ENCODE measurements at regions not wholly inside any gene's neighbourhood (a gene's known extent, or its start where the extent isn't known, plus 50 kb on each side); places are given as distances from the start of the nearest gene placed in this dataset.

DNA sequence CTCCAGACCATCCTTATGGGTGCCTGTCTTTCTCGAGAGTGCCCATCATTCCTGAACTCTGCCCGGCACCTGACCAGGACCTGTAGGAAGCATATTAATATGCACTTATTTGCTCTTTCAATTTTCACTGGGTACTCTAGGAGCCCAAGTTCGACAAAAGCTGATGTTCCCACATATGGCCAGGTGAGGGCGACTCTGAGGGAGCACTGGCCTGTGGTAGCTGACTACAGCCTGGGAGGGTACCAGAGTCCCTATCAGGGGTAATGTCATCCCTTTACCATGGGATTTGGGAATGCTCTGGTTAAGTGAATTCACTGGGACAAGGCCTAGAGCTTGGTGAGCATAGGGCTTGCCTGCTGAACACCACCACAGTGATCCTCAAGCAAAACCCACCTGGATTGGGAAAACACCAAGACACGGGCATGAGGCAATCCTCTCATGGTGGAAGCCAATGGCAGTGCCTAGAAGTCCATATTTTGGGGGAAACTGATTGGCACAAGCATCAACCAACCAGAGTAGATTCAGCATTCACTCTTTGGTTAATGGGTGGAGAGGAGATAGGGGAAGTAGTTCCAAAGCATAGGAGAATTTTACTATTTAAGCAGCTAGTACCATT is 112.2 kb downstream of the MTX3 start:
- Histone ChIP-seq H3K4me3 (no peak overlapping the region), H3K27ac (no peak overlapping the region)
- TF ChIP-seq CTCF (IDR thresholded peaks at IDR 0.05): no peak
- no peak for DNase-seq (ENCODE audit: low spot score)

DNA sequence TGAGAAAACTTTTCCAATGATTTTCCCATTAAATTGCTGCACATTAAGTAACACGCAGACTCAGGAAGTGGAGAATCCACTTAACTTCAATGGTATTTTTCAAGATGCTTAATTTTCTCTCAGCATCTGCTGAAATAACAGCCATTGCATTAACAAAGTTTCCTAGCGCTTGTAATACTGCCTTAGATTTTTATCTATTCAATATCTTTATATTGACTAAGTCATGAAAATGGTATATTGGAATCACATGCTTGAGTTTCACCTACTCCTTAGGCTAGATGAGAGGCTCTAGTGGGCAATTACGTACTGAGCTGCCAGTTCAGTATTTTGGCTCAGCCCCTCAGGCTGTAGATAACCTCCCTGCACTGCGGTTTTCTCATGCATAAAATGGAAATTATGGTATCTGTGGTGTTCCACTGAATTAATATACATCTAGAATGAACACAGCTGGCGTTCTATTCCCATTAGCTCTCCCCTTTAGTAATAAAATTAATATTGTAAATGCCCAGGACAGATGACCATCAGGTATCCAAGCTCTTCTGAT is 112.9 kb downstream of the MTX3 start:
- no peak overlapping the region for H3K4me3 ChIP-seq

DNA sequence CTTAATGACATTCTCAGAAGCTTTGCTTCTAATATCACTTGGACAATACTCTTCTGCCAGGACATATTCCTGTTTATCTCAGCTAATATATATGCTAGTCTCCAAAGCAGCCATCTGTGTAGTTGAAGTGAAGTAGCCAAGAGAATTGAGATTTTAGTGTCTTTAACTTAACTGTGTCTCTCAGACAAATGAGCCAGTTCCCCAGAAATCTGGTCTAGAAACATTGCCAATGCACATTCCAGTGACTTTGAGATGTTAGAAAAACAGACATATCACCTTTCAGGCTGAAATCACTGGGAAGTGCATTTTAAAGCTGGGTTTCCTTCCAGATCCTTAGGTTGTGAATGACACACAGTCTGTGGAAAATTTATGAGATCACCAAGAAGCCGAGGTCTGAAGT is 114.6 kb downstream of the MTX3 start:
- TF ChIP-seq CTCF (IDR thresholded peaks at IDR 0.05): no peak
- no peak overlapping the region for H3K27ac ChIP-seq
- H3K4me3 ChIP-seq: no peak overlapping the region
- DNase-seq (ENCODE audit: low spot score): no peak

More for the DNA sequence above, 112.9 kb downstream of the MTX3 start:
- TF ChIP-seq CTCF (IDR thresholded peaks at IDR 0.05): no peak
- H3K27ac ChIP-seq: no peak overlapping the region
- DNase-seq (ENCODE audit: low spot score): no peak

DNA sequence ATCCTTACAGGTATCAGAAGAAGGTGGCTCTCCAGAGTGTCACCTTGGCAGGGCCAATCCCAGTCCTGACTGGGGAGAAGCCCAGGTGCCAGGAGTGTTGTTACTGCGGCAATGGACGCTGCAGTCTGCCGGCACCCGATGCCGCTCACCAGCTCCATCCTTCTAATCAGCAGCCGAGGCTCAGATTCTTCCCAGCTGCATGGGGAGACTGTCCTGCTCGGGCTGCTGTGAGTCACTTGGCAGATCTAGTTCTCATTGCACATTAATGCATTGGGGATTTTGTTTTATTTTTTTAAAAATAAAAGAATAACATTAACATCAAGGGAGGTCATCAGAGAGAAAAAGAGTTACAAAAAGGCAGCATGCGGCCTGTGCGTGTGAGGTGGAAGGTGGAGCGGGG is 115.8 kb downstream of the MTX3 start:
- no peak for TF ChIP-seq CTCF (IDR thresholded peaks at IDR 0.05)
- DNase-seq (ENCODE audit: low spot score): no peak
- Histone ChIP-seq H3K27ac (no peak overlapping the region), H3K4me3 (no peak overlapping the region)

DNA sequence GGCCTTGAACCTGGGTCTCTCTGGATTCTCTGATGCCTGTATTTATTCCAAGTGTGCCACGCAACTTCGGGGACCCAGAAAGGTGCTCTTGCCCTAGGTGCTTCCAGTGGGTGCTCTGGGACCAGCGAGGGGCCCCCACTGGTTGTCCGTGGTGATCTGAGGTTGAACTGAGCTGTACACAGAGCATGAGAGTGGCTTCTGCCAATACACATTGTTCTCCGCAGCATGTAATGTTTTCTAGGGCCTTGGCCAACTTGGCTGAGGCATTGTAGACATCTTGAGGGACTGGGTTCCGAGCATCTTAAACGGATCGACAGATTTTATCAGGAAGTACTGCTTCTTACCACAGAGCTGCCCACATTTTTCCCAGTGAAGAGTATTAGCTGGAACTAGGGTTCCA is 117.9 kb downstream of the MTX3 start:
- no peak for DNase-seq (ENCODE audit: low spot score)
- TF ChIP-seq CTCF (IDR thresholded peaks at IDR 0.05): no peak
- no peak overlapping the region for H3K27ac ChIP-seq
- H3K4me3 ChIP-seq: no peak overlapping the region

- DNase-seq (ENCODE audit: low spot score): no peak
- H3K27ac ChIP-seq: no peak overlapping the region
- H3K4me3 ChIP-seq: no peak overlapping the region
- TF ChIP-seq CTCF (IDR thresholded peaks at IDR 0.05): no peak
Measured at GRCh38 chr5:79872291-79872690, 118.8 kb downstream of the MTX3 start.

- H3K27ac ChIP-seq: no peak overlapping the region
- H3K4me3 ChIP-seq: no peak overlapping the region
- TF ChIP-seq CTCF (IDR thresholded peaks at IDR 0.05): no peak
- no peak for DNase-seq (ENCODE audit: low spot score)
Measured at GRCh38 chr5:79871364-79872120, 119.5 kb downstream of the MTX3 start.

Data from coronary artery (tissue), 2 donors.